ENCODE measurements at regions not wholly inside any gene's neighbourhood (a gene's known extent, or its start where the extent isn't known, plus 50 kb on each side); places are given as distances from the start of the nearest gene placed in this dataset.

- no peak for DNase-seq (ENCODE audit: low read depth in 2 of 2)
These were observed 281.5 kb upstream of the HTR2A start for GRCh38 chr13:47178090-47178950.

DNA sequence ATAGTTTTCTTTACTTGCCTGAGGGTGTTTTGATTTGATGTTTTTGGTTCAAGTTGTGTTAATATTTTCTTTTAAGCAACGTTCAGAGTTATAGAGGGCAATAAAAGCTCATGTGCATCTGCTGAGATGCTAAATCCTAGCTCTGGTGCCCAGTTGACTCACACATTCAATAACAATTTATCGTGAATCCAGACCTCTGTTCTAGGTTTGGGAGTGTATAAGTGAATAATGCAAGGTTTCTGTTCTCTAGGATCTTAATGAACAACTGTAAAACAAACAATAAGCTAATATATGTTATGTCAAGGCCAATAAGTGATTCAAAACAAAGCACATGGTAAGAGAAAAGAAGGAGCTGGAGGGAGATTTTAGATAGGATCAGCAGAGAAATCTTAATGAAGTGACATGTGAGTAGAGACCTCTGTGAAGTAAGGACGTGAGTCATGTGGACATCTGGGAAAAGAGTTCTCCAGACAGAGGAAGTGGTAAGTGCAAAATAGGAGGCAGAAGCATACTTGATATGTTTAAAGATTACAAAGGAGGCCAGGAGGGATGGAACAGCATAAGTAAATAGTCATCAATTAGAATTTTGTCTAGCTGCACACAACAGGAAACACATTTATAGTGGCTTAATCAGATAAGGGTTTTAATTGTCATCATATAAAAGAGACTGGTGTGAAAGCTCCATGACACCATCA, 278.5 kb upstream of the HTR2A start:
- DNase-seq (ENCODE audit: low read depth in 2 of 2): no peak

DNA sequence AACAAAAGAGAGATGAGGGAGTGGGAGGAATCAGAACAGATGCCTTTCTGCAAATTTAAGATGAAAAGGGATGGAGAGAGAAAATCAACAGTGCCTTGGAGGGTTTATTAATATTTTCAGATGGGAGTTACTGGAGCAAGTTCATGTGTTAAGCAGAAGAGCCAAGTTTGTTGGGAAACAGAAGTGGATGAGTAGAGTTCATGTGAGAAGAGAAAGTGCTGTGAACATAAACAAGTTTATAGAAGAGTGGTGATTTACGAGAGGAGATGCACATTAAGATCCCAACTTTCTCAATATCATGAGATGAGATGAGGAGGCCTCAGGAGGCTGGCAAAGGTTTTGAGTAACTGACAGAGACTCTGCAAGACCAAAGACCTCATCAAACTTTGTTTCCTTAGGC, 274.1 kb upstream of the HTR2A start:
- DNase-seq (ENCODE audit: low read depth in 2 of 2): no peak

- DNase-seq (ENCODE audit: low read depth in 2 of 2): no peak
These were observed 271.8 kb upstream of the HTR2A start for GRCh38 chr13:47168618-47169017.

DNA sequence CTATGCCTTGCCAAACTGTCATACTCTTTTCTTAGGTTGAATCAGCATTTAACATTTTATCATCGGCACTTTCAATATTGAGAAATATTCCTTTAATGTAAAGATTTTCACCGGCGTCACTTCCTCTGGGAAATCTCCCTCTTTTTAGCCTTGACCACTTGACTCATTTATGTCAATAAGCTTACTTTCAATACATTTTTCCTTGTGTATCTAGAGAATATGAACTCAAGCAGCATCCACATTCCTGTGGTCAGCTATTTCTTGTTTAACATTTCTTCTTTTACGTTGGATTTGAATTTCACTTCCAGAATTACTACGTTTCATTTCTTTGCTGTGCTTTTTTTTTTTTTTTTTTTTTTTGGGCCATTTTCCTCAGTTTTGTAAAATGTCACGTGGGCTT, 271.2 kb upstream of the HTR2A start:
- DNase-seq (ENCODE audit: low read depth in 2 of 2): no peak

DNA sequence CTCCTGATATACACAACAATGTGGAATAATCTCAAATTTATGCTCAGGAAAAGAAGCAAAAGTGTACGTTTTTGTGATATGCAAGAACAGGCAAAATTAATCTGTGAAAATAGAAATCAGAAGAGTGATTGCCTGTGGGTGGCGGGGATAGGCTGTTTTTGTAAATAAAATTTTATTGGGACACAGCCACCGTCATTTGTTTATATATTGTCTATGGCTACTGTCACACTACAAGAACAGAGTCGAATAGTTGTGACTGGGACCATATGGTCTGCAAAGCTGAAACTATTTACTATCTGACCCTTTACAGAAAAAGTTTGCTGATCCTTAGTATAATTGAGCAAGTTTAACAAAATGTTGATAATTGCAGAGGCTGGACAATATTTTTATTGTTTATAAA, 269.5 kb upstream of the HTR2A start:
- DNase-seq (ENCODE audit: low read depth in 2 of 2): no peak

DNA sequence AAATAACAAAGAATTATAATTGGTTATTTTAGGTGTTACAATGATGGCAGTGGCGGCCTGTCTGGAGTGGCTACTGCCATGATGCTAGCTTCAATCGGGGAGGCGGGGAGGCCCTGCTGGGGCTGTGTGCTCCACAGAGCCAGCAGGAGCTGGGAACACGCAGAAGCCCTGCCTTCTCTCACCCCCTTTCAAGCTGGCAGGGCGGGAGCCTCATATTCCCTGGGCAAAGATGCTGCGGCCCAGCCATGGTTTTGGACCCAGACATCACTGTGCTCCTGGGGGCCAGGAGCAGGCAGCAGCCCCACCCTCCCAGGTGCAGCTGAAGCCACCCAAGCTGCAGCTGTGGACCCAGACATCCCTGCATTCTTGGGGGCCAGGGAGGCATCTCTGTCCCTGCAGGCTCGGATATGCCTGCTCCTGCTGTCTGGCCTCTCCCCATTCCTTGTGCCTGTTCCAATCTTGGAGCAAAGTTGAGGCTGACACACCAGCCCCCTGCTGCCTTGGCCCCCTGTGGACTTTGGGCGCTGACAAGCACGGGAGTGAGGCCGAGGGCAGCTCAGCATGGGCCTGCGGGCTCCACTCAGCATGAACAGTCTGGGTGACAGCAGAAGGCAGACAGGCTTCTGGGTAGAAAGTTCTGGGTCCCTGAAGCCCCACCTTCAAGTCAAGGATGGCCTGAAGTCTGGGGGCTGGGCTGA, 263.1 kb upstream of the HTR2A start:
- DNase-seq (ENCODE audit: low read depth in 2 of 2): no peak

DNA sequence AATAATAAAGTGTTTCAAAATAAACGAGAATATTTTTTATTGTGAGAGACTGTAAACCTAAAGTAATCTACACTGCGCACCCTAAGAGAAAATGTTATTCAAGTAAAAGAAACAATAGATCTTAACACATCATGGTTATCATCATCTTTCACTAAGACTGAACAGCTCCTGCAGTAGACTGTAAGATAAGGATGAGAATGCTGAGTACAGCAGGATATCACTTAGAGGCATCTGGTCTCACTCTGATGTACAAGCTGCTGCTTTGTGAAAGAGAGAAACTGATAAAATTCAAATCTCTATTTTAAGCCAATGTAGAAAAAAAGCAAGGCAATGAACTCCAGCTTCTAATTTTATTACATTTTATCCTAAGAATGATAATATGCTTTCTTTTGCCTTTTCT, 261.7 kb upstream of the HTR2A start:
- DNase-seq (ENCODE audit: low read depth in 2 of 2): no peak

DNA sequence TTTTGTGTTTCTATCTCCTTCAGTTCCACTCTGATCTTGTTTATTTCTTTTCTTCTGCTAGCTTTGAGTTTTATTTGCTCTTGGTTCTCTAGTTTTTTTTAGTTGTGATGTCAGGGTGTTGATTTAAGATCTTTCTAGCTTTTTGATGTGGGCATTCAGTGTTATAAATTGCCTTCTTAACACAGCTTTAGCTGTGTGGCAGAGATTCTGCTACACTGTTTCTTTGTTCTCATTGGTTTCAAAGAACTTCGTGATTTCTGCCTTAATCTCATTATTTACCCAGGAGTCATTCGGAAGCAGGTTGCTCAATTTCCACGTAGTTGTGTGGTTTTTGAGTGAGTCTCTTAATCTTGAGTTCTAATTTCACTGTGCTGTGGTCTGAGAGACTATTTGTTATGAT, 251.7 kb upstream of the HTR2A start:
- no peak for DNase-seq (ENCODE audit: low read depth in 2 of 2)

DNA sequence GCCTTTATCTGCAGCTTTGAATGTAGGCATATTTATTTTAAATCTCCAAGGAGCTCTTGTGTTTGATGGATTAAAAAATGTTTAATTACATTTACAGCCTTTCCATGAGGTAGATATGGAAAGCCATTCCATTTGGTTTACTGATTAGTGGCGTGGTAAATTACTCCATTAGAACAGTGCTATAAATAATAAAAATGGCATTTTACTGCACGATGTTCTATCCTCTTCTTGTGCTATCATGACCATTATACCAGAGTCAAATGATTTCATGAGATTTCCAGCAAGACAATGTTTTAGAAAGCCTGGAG, 250.9 kb upstream of the HTR2A start:
- no peak for DNase-seq (ENCODE audit: low read depth in 2 of 2)

DNA sequence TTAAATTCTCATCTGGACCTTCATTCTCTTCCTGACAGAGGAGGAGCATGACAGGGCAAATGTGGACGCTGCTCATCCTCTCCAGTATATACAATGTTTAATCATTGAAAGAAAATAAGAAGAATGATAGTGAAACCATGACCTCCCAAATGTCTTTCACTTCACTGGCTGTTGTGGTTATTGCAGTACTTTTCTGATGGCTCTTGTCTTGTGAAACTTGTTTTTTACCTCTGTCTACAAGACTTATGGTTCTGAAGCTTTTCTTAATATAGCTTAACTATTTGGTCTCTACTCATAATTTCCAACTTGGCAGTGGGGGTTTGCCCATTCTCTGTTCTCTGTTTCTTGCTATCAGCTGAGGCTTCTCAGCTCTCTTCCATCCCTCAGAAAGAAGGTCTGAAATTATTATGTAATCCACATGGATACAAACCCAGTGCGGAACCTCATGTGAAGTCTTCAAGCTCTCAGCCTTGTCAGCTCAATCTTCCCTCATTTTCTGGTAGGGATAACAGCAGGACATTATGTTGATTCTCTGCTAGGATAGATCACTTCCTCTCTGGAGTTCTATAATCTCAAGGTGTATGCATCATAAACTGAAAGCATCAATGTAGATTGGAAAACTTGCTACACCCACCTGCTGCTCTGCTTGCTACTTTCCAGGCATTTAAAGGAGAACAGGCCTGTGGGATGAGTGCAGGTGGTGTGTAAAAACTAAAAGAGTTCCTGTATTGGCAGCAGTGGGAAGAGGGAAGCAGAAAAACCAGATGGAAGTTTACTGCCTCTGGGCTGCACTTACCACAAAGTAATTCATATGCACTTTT, 250.3 kb upstream of the HTR2A start:
- no peak for DNase-seq (ENCODE audit: low read depth in 2 of 2)

GRCh38 chr13:47146136-47146535, 249.3 kb upstream of the HTR2A start:
- DNase-seq (ENCODE audit: low read depth in 2 of 2): no peak

GRCh38 chr13:47144782-47145181, 247.9 kb upstream of the HTR2A start:
- no peak for DNase-seq (ENCODE audit: low read depth in 2 of 2)

GRCh38 chr13:47142105-47142504, 245.3 kb upstream of the HTR2A start:
- no peak for DNase-seq (ENCODE audit: low read depth in 2 of 2)

GRCh38 chr13:47139519-47139918, 242.7 kb upstream of the HTR2A start:
- DNase-seq (ENCODE audit: low read depth in 2 of 2): no peak

GRCh38 chr13:47136504-47136941, 239.7 kb upstream of the HTR2A start:
- DNase-seq (ENCODE audit: low read depth in 2 of 2): no peak

- DNase-seq (ENCODE audit: low read depth in 2 of 2): no peak
These were observed 239.1 kb upstream of the HTR2A start for GRCh38 chr13:47135800-47136503.

DNA sequence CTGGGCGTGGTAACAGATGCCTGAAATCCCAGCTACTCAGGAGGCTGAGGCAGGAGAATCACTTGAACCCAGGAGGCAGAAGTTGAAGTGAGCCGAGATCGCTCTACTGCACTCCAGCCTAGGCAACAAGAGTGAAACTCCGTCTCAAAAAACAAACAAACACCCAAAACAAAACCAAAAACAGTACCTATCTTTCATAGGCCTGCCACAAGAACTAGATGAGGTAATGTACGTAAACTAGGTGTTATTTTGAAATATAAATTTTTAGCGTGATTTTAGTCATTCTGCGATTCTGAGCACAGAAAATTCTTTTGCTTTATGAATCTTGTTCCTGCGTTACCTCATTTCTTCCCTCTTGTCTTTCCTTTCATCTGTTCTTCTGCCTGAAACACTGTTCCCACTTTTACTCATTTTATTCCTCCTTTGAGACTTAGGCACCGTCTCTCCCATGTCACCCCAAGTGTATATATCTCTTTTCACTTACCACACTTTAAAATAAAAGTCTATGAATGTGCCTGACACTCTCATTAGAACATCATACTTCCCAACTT, 238.2 kb upstream of the HTR2A start:
- no peak for DNase-seq (ENCODE audit: low read depth in 2 of 2)

DNA sequence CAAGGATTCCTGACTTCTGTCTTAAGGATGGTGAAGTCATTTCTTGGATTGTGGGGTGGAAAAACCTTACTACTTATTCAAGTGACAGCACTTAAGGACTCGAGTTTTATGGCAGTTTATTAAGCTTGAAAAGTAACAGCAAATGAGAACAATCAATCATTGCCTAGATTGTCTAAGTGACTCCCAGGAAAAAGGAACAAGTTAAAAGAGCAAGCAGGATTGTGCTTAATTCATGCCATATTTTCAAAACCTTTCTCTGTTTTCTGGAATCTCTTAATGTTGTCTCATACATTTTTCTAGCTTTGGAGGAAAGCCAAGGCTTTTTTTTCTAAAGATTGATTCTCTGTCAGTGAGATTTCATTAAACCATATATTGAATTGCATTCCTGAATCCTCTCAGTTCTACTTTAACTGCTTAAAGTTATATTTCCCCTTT, 236.2 kb upstream of the HTR2A start:
- no peak for DNase-seq (ENCODE audit: low read depth in 2 of 2)

GRCh38 chr13:47129461-47129860, 232.6 kb upstream of the HTR2A start:
- no peak for DNase-seq (ENCODE audit: low read depth in 2 of 2)

GRCh38 chr13:47126432-47126831, 229.6 kb upstream of the HTR2A start:
- no peak for DNase-seq (ENCODE audit: low read depth in 2 of 2)

Data from dermis microvascular lymphatic vessel endothelial cell (primary cell).